ENCODE measurements at regions not wholly inside any gene's neighbourhood (a gene's known extent, or its start where the extent isn't known, plus 50 kb on each side); places are given as distances from the start of the nearest gene placed in this dataset.

DNA sequence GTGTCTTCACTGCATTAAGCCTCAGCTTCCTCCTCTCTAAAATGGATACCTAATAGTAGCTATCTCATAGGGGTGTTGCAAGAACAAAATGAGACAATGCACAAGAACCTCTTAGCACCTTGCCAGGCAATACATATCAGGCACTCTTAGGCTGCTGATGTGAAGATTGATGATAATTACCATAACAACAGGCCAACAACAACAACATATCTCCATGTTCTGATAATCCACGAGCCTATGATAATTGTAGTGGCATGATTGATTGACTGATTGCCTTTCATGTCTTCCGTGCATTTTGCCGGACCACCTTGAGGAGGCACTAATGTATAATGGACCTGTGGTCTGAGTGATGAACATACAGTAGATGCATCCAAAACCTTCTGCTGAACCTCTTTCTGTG, 50.7 kb upstream of the WSCD2 start:
- DNase-seq (ENCODE audit: low read depth in 2 of 2): no peak
